ENCODE measurements at regions not wholly inside any gene's neighbourhood (a gene's known extent, or its start where the extent isn't known, plus 50 kb on each side); places are given as distances from the start of the nearest gene placed in this dataset.

DNA sequence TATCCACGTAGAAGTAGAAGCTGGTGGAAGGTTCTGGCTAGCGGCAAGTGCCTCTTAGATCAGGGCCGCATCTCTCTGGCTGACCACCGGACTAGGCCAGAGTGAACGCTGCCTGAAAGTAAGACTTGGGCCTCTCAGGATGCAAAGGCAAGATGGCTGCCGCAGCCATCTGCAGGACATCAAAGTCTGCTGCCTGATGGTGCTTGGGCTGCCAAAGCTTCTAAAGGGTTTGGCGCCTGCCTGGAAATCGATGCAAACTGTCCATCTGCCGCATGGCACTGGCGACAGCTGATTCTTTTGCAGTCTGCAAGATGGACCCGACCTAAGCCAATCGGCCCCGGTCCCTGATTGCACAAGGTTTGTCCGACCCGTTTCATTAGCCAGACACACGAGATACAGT, 196.7 kb upstream of the TBC1D5 start:
- TF ChIP-seq, protein P1, sequence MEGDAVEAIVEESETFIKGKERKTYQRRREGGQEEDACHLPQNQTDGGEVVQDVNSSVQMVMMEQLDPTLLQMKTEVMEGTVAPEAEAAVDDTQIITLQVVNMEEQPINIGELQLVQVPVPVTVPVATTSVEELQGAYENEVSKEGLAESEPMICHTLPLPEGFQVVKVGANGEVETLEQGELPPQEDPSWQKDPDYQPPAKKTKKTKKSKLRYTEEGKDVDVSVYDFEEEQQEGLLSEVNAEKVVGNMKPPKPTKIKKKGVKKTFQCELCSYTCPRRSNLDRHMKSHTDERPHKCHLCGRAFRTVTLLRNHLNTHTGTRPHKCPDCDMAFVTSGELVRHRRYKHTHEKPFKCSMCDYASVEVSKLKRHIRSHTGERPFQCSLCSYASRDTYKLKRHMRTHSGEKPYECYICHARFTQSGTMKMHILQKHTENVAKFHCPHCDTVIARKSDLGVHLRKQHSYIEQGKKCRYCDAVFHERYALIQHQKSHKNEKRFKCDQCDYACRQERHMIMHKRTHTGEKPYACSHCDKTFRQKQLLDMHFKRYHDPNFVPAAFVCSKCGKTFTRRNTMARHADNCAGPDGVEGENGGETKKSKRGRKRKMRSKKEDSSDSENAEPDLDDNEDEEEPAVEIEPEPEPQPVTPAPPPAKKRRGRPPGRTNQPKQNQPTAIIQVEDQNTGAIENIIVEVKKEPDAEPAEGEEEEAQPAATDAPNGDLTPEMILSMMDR (IDR thresholded peaks at IDR 0.05; ENCODE audit: low read depth, low read length): no peak
- TF ChIP-seq, protein P2, sequence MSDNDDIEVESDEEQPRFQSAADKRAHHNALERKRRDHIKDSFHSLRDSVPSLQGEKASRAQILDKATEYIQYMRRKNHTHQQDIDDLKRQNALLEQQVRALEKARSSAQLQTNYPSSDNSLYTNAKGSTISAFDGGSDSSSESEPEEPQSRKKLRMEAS (IDR thresholded peaks at IDR 0.05; ENCODE audit: low read depth, low read length): no peak
- no peak for TF ChIP-seq MYC (IDR thresholded peaks at IDR 0.05; ENCODE audit: low read depth, low read length)
- no peak for TF ChIP-seq POLR2A (IDR thresholded peaks at IDR 0.05; ENCODE audit: extremely low read depth, insufficient read length)

Measured in NB4 (cell line).